ENCODE measurements at regions not wholly inside any gene's neighbourhood (a gene's known extent, or its start where the extent isn't known, plus 50 kb on each side); places are given as distances from the start of the nearest gene placed in this dataset.

DNA sequence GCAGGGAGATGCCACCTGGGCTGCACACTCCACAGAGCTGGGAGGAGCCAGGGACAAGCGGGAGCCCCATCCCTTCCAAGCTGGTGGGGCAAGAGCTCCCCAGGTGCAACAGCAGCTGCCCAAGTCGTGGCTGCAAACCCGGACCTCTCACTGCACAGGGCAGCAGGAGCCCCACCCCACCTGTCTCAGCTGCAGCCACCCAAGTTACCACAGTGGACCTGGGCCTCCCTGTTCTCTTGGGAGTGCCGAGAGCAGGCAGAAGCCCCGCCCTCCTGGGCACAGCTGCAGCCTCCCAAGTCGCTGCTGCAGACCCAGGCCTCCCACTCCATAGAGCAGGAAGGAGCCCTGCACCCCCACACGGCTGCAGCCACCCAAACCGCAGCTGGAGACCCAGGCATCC is 374.1 kb upstream of the ACO1 start:
- Mint-ChIP-seq H3K4me3 (ENCODE audit: unreplicated experiment) (no peak overlapping the region), H3K27ac (ENCODE audit: unreplicated experiment) (no peak overlapping the region), H3K36me3 (ENCODE audit: unreplicated experiment) (no peaks in the 10 kb centered on the region), H3K9me3 (ENCODE audit: unreplicated experiment) (peaks cover 2% of the 10 kb centered on the region), H3K4me1 (ENCODE audit: low read depth, unreplicated experiment) (no peaks in the 10 kb centered on the region), H3K27me3 (ENCODE audit: unreplicated experiment) (peaks cover 2% of the 10 kb centered on the region)
- DNase-seq: no peak
- TF ChIP-seq, protein P1, sequence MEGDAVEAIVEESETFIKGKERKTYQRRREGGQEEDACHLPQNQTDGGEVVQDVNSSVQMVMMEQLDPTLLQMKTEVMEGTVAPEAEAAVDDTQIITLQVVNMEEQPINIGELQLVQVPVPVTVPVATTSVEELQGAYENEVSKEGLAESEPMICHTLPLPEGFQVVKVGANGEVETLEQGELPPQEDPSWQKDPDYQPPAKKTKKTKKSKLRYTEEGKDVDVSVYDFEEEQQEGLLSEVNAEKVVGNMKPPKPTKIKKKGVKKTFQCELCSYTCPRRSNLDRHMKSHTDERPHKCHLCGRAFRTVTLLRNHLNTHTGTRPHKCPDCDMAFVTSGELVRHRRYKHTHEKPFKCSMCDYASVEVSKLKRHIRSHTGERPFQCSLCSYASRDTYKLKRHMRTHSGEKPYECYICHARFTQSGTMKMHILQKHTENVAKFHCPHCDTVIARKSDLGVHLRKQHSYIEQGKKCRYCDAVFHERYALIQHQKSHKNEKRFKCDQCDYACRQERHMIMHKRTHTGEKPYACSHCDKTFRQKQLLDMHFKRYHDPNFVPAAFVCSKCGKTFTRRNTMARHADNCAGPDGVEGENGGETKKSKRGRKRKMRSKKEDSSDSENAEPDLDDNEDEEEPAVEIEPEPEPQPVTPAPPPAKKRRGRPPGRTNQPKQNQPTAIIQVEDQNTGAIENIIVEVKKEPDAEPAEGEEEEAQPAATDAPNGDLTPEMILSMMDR (IDR thresholded peaks at IDR 0.05; ENCODE audit: partially characterized antibody, unreplicated experiment): no peak

DNA sequence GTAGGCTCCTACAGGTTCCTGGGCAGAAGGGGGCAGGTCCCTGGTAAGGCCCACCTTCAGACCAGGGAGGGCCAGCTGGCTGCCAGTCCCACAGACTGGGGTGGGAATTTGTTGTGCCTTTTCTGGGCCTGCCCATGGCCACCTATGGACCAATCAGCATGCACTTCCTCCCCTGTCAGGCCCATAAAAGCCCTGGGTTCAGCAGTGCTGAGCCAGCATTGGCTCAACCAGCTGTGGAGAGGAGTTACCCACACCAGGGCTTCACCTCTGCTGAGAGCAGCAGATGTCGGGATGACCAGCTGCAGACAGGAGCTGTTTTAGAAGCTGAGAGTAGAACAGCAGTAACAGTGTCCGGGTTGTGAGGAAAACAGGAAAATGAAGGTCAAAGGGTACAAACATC is 373.4 kb upstream of the ACO1 start:
- H3K4me3 Mint-ChIP-seq (ENCODE audit: unreplicated experiment): no peak overlapping the region
- H3K27me3 Mint-ChIP-seq (ENCODE audit: unreplicated experiment): peaks cover 2% of the 10 kb centered on the region
- TF ChIP-seq, protein P1 (IDR thresholded peaks at IDR 0.05; ENCODE audit: partially characterized antibody, unreplicated experiment): no peak
- no peaks in the 10 kb centered on the region for H3K4me1 Mint-ChIP-seq (ENCODE audit: low read depth, unreplicated experiment)
- DNase-seq: no peak
- H3K9me3 Mint-ChIP-seq (ENCODE audit: unreplicated experiment): peaks cover 2% of the 10 kb centered on the region
- peak overlapping the region; percentile 59 for H3K27ac Mint-ChIP-seq (ENCODE audit: unreplicated experiment)
- no peaks in the 10 kb centered on the region for H3K36me3 Mint-ChIP-seq (ENCODE audit: unreplicated experiment)

DNA sequence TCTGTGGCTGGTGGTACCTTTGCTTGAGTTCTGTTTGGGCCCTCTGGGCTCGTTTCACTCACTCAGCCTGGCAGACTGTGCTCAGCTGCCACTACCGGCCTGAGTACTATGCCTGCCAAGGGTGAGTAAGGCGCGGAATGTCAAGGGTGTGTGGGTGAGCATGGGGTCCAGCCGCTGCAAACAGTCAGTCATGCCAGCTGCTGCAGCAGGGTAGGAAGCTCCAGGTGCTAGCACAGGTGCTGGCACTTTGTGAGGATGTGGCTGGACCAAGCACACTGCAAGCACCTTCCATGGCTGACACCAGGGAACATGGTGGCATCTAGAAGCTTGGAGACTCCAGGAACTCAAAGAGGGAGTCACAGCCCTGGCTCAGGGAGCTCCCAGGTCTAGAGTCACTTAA is 368.6 kb upstream of the ACO1 start:
- no peak overlapping the region for H3K27ac Mint-ChIP-seq (ENCODE audit: unreplicated experiment)
- peaks cover 3% of the 10 kb centered on the region for H3K4me1 Mint-ChIP-seq (ENCODE audit: low read depth, unreplicated experiment)
- no peak for DNase-seq
- peaks cover 5% of the 10 kb centered on the region for H3K36me3 Mint-ChIP-seq (ENCODE audit: unreplicated experiment)
- H3K4me3 Mint-ChIP-seq (ENCODE audit: unreplicated experiment): no peak overlapping the region
- TF ChIP-seq, protein P1 (IDR thresholded peaks at IDR 0.05; ENCODE audit: partially characterized antibody, unreplicated experiment): no peak
- H3K9me3 Mint-ChIP-seq (ENCODE audit: unreplicated experiment): peaks cover 4% of the 10 kb centered on the region
- H3K27me3 Mint-ChIP-seq (ENCODE audit: unreplicated experiment): no peaks in the 10 kb centered on the region

DNA sequence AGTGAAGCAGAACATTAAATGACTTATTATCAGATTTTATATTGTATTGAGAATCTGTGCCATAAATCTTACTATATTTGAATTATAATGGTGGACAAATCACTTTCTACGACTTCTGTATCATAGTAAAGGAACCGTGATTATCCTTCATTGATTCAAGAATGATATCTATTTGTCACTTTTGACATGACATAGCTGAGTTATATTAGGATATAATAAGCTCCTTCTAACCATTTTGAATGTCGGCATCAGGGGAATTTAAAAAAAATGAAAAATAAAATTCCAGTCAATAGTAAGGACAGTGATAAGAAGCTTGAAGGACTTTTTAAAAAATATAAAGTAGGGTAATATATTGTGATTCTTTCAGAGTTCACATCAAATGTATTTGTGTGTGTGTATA is 338.9 kb upstream of the ACO1 start:
- H3K27me3 Mint-ChIP-seq (ENCODE audit: unreplicated experiment): no peaks in the 10 kb centered on the region
- peaks cover 6% of the 10 kb centered on the region for H3K4me1 Mint-ChIP-seq (ENCODE audit: low read depth, unreplicated experiment)
- no peak overlapping the region for H3K4me3 Mint-ChIP-seq (ENCODE audit: unreplicated experiment)
- TF ChIP-seq, protein P1 (IDR thresholded peaks at IDR 0.05; ENCODE audit: partially characterized antibody, unreplicated experiment): no peak
- no peaks in the 10 kb centered on the region for H3K36me3 Mint-ChIP-seq (ENCODE audit: unreplicated experiment)
- H3K9me3 Mint-ChIP-seq (ENCODE audit: unreplicated experiment): no peaks in the 10 kb centered on the region
- no peak for DNase-seq
- H3K27ac Mint-ChIP-seq (ENCODE audit: unreplicated experiment): no peak overlapping the region

DNA sequence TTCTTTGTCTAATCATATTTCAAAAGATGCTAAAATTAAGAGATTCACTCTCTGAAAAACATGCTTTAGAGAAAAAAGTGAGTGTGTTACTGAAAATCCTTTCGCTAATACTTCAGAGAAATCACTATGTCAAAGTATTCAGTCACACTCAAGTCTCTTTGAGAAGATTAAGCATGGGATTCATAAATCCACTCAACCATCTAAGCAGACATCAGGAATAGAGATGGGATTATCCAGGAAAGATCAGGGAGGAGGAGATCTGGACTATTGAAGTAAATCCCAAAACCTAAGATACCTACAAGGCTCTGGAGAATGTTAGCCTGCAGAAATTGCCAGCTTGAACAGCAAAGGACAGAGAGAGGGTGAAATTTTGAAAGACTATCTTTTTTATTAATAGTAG is 317.2 kb upstream of the ACO1 start:
- Mint-ChIP-seq H3K27me3 (ENCODE audit: unreplicated experiment) (no peaks in the 10 kb centered on the region), H3K27ac (ENCODE audit: unreplicated experiment) (no peak overlapping the region), H3K4me1 (ENCODE audit: low read depth, unreplicated experiment) (peaks cover 13% of the 10 kb centered on the region), H3K4me3 (ENCODE audit: unreplicated experiment) (no peak overlapping the region), H3K36me3 (ENCODE audit: unreplicated experiment) (no peaks in the 10 kb centered on the region), H3K9me3 (ENCODE audit: unreplicated experiment) (no peaks in the 10 kb centered on the region)
- DNase-seq: no peak
- TF ChIP-seq, protein P1 (IDR thresholded peaks at IDR 0.05; ENCODE audit: partially characterized antibody, unreplicated experiment): no peak
